ENCODE measurements at regions not wholly inside any gene's neighbourhood (a gene's known extent, or its start where the extent isn't known, plus 50 kb on each side); places are given as distances from the start of the nearest gene placed in this dataset.

DNA sequence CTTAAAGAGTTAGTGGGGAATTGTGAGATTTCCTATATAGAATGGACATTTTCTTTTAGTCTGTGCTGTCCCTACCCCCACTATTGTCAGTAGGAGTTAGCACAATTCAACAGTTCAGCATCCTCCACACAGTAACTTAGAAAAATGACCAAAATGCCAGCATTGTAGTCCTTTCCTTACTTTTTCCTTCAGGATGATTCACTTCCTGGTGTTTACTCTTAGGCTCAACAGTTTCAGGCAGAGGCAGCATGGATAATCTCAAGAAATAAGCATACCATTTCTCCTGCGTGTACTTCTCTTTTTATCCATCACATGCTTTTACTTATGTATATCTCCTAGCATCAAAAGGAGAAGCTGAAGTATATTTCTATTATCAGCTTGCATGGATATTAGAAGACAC lies 683.4 kb downstream of the SLC16A7 start:
- no peak for DNase-seq (ENCODE audit: low read depth)
- no peak overlapping the region for H3K4me3 ChIP-seq (ENCODE audit: low read depth, low read length)
- TF ChIP-seq, protein P1, sequence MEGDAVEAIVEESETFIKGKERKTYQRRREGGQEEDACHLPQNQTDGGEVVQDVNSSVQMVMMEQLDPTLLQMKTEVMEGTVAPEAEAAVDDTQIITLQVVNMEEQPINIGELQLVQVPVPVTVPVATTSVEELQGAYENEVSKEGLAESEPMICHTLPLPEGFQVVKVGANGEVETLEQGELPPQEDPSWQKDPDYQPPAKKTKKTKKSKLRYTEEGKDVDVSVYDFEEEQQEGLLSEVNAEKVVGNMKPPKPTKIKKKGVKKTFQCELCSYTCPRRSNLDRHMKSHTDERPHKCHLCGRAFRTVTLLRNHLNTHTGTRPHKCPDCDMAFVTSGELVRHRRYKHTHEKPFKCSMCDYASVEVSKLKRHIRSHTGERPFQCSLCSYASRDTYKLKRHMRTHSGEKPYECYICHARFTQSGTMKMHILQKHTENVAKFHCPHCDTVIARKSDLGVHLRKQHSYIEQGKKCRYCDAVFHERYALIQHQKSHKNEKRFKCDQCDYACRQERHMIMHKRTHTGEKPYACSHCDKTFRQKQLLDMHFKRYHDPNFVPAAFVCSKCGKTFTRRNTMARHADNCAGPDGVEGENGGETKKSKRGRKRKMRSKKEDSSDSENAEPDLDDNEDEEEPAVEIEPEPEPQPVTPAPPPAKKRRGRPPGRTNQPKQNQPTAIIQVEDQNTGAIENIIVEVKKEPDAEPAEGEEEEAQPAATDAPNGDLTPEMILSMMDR (IDR thresholded peaks at IDR 0.05; ENCODE audit: control insufficient read depth, extremely low read depth, insufficient read depth): no peak

DNA sequence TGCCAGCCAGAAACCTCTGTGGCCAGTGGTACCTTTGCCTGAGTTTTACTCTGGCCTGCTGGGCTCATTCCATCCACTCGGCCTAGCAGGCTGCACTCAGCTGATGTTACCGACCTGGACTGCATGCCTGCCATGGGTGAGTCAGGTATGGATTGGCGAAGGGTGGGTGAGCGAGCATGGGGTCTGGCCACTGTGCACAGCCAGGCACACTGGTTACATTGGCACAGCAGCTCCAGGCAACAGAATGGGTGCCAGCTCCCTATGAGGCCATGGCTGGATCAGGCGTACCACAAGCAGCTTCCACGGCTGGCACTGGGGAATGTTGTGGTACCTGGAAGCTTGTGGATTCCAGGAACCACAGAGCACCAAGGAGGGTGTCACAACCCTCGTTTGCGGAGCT lies 685.7 kb downstream of the SLC16A7 start:
- TF ChIP-seq, protein P1 (IDR thresholded peaks at IDR 0.05; ENCODE audit: control insufficient read depth, extremely low read depth, insufficient read depth): no peak
- H3K4me3 ChIP-seq (ENCODE audit: low read depth, low read length): no peak overlapping the region
- DNase-seq (ENCODE audit: low read depth): no peak

DNA sequence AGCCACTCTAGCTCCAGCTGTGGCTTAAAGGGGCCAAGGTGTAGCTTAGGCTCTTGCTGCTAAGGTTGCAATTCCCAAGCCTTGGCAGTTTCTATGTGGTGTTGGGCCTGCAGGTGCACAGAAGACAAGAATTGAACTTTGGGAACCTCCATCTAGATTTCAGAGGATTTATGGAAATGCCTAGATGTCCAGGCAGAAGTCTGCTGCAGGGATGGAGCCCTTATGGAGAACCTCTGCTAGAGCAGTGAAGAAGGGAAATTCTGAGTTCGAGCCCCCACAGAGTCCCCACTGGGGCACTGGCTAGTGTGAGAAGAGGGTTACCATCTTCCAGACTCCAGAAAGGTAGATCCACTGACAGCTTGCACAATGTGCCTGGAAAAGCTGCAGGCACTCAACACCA lies 694.7 kb downstream of the SLC16A7 start:
- TF ChIP-seq, protein P1 (IDR thresholded peaks at IDR 0.05; ENCODE audit: control insufficient read depth, extremely low read depth, insufficient read depth): no peak
- DNase-seq (ENCODE audit: low read depth): no peak
- no peak overlapping the region for H3K4me3 ChIP-seq (ENCODE audit: low read depth, low read length)

DNA sequence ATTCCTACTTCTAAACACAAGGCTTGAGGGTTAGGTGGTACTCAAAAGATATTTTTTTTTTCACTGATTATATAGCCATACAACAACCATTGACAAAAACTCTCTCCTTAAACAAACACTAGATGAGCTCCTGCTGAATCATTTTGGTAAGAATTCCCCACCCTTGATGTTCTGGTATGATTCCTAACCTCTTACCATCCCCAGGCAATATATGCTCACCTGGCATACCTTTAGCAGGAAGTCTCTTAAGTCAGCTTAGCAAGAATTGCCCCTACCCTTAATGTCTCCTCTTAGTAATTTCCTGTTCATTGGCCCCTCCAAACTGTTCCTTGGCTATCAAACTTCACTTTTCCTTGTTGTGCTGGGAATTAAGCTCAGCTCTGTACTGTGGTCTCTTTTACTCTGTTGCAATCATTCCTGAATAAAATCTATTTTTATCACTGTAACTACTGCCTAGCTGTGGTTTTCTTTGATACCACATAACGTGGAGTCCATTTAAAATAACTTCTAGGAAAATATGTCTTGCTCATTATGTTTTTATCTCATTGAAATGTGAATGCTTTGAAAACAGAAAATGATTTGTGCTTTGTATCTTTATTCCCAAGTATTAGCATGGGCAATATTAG lies 712.6 kb downstream of the SLC16A7 start:
- H3K4me3 ChIP-seq (ENCODE audit: low read depth, low read length): no peak overlapping the region
- no peak for DNase-seq (ENCODE audit: low read depth)
- TF ChIP-seq, protein P1 (IDR thresholded peaks at IDR 0.05; ENCODE audit: control insufficient read depth, extremely low read depth, insufficient read depth): no peak

DNA sequence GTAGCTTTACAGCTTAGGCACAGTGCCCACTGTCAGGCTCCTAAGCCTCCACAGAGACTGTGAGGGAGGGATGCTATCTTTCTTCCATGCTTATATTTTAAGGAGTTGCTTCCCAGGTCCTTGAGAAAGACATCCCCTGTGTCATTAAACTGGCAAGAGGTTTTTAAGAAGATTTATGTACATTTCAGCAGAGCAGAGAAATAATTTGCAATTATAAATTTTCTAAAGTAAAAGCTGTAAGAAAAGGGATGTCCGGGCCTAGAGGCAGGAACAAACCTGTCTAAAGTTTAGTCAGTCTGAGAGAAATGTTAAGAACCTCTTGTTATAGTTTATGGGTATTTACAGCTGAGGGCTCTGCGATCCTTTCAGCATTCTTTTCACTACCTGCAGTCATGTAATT lies 716.1 kb downstream of the SLC16A7 start:
- DNase-seq (ENCODE audit: low read depth): no peak
- TF ChIP-seq, protein P1 (IDR thresholded peaks at IDR 0.05; ENCODE audit: control insufficient read depth, extremely low read depth, insufficient read depth): no peak
- H3K4me3 ChIP-seq (ENCODE audit: low read depth, low read length): no peak overlapping the region

DNA sequence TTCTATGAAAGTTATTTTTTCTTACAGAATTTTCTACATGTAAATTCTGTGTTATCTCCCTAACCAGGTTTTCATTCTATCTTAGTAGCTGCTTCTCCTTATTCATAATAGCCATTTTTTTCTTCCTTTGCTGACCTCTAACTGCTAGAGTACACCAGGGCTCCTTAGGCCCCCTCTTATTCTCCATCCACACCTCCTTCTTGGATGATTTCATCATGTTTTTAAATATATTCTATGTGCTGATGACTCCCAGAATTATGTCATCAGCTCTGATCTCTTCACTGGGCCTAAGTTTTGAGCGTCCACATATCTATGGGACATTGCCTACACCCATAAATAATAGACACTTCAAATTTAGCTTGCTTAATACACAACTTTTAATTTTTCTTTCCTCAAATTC lies 721.5 kb downstream of the SLC16A7 start:
- TF ChIP-seq, protein P1 (IDR thresholded peaks at IDR 0.05; ENCODE audit: control insufficient read depth, extremely low read depth, insufficient read depth): no peak
- no peak for DNase-seq (ENCODE audit: low read depth)
- H3K4me3 ChIP-seq (ENCODE audit: low read depth, low read length): no peak overlapping the region

DNA sequence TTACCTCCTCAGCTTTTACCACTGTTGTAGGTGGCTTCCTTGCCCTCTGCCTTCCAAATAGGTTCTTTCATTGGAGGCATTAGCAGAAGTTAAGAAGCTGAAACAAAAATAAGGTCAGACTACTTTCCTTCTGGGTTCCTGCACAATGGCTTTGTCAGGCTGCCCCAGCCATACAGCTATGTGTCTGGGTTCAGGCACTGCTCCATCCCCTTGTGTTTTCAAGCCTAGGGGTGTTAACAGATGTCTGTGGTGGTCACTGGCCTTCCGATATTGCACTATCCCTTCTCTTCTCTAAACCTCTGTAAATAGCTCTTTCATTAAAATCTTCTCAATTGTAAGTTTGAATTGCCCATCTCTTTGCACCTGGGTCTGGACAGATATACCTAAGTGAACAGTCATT lies 728.9 kb downstream of the SLC16A7 start:
- TF ChIP-seq, protein P1 (IDR thresholded peaks at IDR 0.05; ENCODE audit: control insufficient read depth, extremely low read depth, insufficient read depth): no peak
- no peak overlapping the region for H3K4me3 ChIP-seq (ENCODE audit: low read depth, low read length)
- no peak for DNase-seq (ENCODE audit: low read depth)
